ENCODE measurements at regions not wholly inside any gene's neighbourhood (a gene's known extent, or its start where the extent isn't known, plus 50 kb on each side); places are given as distances from the start of the nearest gene placed in this dataset.

- no peak for TF ChIP-seq YY1 (IDR thresholded peaks at IDR 0.05; ENCODE audit: insufficient read depth, insufficient replicate concordance, low read depth, low read length)
- no peak for TF ChIP-seq MYC (CRISPR knock-in tag; IDR thresholded peaks at IDR 0.05; ENCODE audit: borderline replicate concordance)
- TF ChIP-seq E2F1 (CRISPR knock-in tag; IDR thresholded peaks at IDR 0.05), result no peak
- TF ChIP-seq MZF1 (CRISPR knock-in tag; IDR thresholded peaks at IDR 0.05; ENCODE audit: borderline replicate concordance), result no peak
- TF ChIP-seq FOXJ3 (CRISPR knock-in tag; IDR thresholded peaks at IDR 0.05; ENCODE audit: borderline replicate concordance), result no peak
- TF ChIP-seq USF2 (IDR thresholded peaks at IDR 0.05; ENCODE audit: low read depth, low read length), result no peak
- no peak for TF ChIP-seq USF2 (CRISPR knock-in tag; IDR thresholded peaks at IDR 0.05; ENCODE audit: borderline replicate concordance)
These were observed 1125.3 kb downstream of the TBL1XR1 start for GRCh38 chr3:176071943-176072342.
